Spinal cord (tissue), 10 donors: ENCODE measurements at regions not wholly inside any gene's neighbourhood (a gene's known extent, or its start where the extent isn't known, plus 50 kb on each side); places are given as distances from the start of the nearest gene placed in this dataset. TPM values are rescaled to one million over a fixed set of nuclear protein-coding genes. Genes with fewer than 3 reads are reported as not detected.

ENCODE experiments used
- DNase-seq, 6 donors: peaks; one replicate each; pipeline versions ENCODE4 v3.0.0 to v3.0.0-alpha.2; 2013 to 2015; ENCODE audit warnings: low spot score in 6 of 6, low read depth in 4 of 6
- H3K27ac ChIP-seq: one replicate; pipeline ENCODE4 v1.5.1; 2013; ENCODE audit warnings: low read depth, low read length, control low read depth
- H3K27me3 ChIP-seq: one replicate; pipeline ENCODE4 v1.6.1; 2013; ENCODE audit warnings: low read length; ENCODE audit not compliant: control insufficient read depth, insufficient read depth
- H3K36me3 ChIP-seq: one replicate; pipeline ENCODE4 v1.6.1; 2013; ENCODE audit warnings: low read length; ENCODE audit not compliant: control insufficient read depth, insufficient read depth
- H3K4me1 ChIP-seq: one replicate; pipeline ENCODE4 v1.6.1; 2013; ENCODE audit warnings: low read length; ENCODE audit not compliant: control insufficient read depth, insufficient read depth
- H3K4me3 ChIP-seq: one replicate; pipeline ENCODE4 v1.5.1; 2013; ENCODE audit warnings: low read depth, low read length, control low read depth
- H3K9me3 ChIP-seq: one replicate; pipeline ENCODE4 v1.6.1; 2013; ENCODE audit warnings: low read length; ENCODE audit not compliant: control insufficient read depth, insufficient read depth
- WGBS: methylation state at CpG from one replicate; pipeline ENCODE4 v1.1.5; 2013; ENCODE audit warnings: missing lambda C conversion rate; ENCODE audit not compliant: insufficient coverage; 5-methylcytosine and 5-hydroxymethylcytosine counted together
- small RNA-seq: library from RNA; depleted of rRNA; stranded (forward); fragments of <200 nt; gene quantifications from one replicate; pipeline ENCODE3, GENCODE V24; 2014; ENCODE audit warnings: low replicate concordance
- donor health status: healthy.

- H3K27me3 ChIP-seq = no peaks in the 10 kb centered on the region
- H3K27ac ChIP-seq = no peak overlapping the region
- no peak overlapping the region for H3K4me3 ChIP-seq
- no peaks in the 10 kb centered on the region for H3K36me3 ChIP-seq
- no peaks in the 10 kb centered on the region for H3K4me1 ChIP-seq
- DNase-seq = no peak
- H3K9me3 ChIP-seq = no peaks in the 10 kb centered on the region
Measured at GRCh38 chr16:48442379-48442778, 57.2 kb upstream of the SIAH1 start.

- Histone ChIP-seq H3K4me3 (no peak overlapping the region), H3K36me3 (no peaks in the 10 kb centered on the region), H3K4me1 (no peaks in the 10 kb centered on the region), H3K27ac (no peak overlapping the region), H3K9me3 (no peaks in the 10 kb centered on the region), H3K27me3 (no peaks in the 10 kb centered on the region)
- 80% methylated on average over 1 of the region's 5 CpGs for WGBS
- DNase-seq = no peak
Measured at GRCh38 chr16:48441863-48442279, 56.7 kb upstream of the SIAH1 start.

- Histone ChIP-seq H3K4me1 (no peaks in the 10 kb centered on the region), H3K36me3 (no peaks in the 10 kb centered on the region), H3K27me3 (no peaks in the 10 kb centered on the region), H3K27ac (no peak overlapping the region), H3K9me3 (no peaks in the 10 kb centered on the region), H3K4me3 (no peak overlapping the region)
- DNase-seq = no peak
- WGBS = 81% methylated on average over 6 of the region's 6 CpGs
Measured at GRCh38 chr16:48441106-48441505, 55.9 kb upstream of the SIAH1 start.

- WGBS = 84% methylated on average over 4 of the region's 5 CpGs
- Histone ChIP-seq H3K27ac (no peak overlapping the region), H3K4me3 (no peak overlapping the region), H3K9me3 (no peaks in the 10 kb centered on the region), H3K4me1 (peaks cover 3% of the 10 kb centered on the region), H3K27me3 (no peaks in the 10 kb centered on the region), H3K36me3 (no peaks in the 10 kb centered on the region)
- DNase-seq = no peak
Measured at GRCh38 chr16:48438414-48438813, 53.2 kb upstream of the SIAH1 start.

DNA sequence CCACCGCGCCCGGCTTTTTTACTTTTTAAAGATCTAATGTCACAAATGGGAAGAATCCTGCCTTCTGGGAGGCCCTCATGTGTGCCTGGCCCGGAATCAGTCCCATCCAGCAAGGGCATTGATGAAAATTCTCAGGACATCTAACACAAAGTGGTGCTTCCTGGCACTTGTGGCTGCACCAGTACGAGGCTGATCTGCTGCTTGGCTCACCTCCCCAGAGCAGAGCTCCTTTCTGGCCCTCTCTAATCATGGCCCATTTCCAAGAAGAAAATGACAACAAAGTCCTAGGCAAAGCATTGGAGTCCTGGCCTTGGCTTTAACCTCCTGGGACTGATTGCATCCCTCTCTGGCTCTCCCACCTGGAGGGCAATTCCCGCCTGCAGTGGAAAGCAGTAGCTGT, 50.7 kb upstream of the SIAH1 start:
- Histone ChIP-seq H3K27ac (no peak overlapping the region), H3K27me3 (no peaks in the 10 kb centered on the region), H3K4me1 (peaks cover 3% of the 10 kb centered on the region), H3K9me3 (no peaks in the 10 kb centered on the region), H3K4me3 (no peak overlapping the region), H3K36me3 (no peaks in the 10 kb centered on the region)
- 41% methylated on average over 5 of the region's 6 CpGs for WGBS
- peak in 2 of 6 donors; percentile 2 to 40 for DNase-seq

- Histone ChIP-seq H3K4me1 (peaks cover 3% of the 10 kb centered on the region), H3K27me3 (no peaks in the 10 kb centered on the region), H3K4me3 (no peak overlapping the region), H3K36me3 (no peaks in the 10 kb centered on the region), H3K27ac (no peak overlapping the region), H3K9me3 (no peaks in the 10 kb centered on the region)
- no peak for DNase-seq
- WGBS = 74% methylated on average over 5 of the region's 7 CpGs
Measured at GRCh38 chr16:48435318-48435680, 50.1 kb upstream of the SIAH1 start.

Small RNAs in the stretch of these regions (small RNA-seq; reads per million reads assigned to genes)
- not detected for gene AC026470.1
